NCI-H146 treated with DMSO at 0.1 percent for 48 hours (cell line): ENCODE measurements at regions not wholly inside any gene's neighbourhood (a gene's known extent, or its start where the extent isn't known, plus 50 kb on each side); places are given as distances from the start of the nearest gene placed in this dataset.

ENCODE experiments used
- DNase-seq: peaks from one replicate; lab custom pipeline; 2025; ENCODE audit not compliant: unreplicated experiment; lab: John Stamatoyannopoulos, UW

GRCh38 chr6:92827104-92827503 lies 592.3 kb downstream of the EPHA7 start:
- no peak for DNase-seq

GRCh38 chr6:92826633-92827032 lies 592.7 kb downstream of the EPHA7 start:
- no peak for DNase-seq

GRCh38 chr6:92822222-92822621 lies 597.1 kb downstream of the EPHA7 start:
- no peak for DNase-seq

- DNase-seq, result no peak
Observed at GRCh38 chr6:92820601-92821000, 598.8 kb downstream of the EPHA7 start.

GRCh38 chr6:92810913-92811312 lies 608.4 kb downstream of the EPHA7 start:
- peak; percentile 61 for DNase-seq

- DNase-seq, result no peak
Observed at GRCh38 chr6:92806254-92806653, 613.1 kb downstream of the EPHA7 start.

- DNase-seq, result no peak
Observed at GRCh38 chr6:92791403-92791802, 628.0 kb downstream of the EPHA7 start.

- DNase-seq, result no peak
Observed at GRCh38 chr6:92790381-92790780, 629.0 kb downstream of the EPHA7 start.

- no peak for DNase-seq
Observed at GRCh38 chr6:92784235-92784634, 635.1 kb downstream of the EPHA7 start.

- peak; percentile 48 for DNase-seq
Observed at GRCh38 chr6:92779746-92780145, 639.6 kb downstream of the EPHA7 start.

GRCh38 chr6:92777146-92777740 lies 642.1 kb downstream of the EPHA7 start:
- peak; percentile 61 for DNase-seq

- no peak for DNase-seq
Observed at GRCh38 chr6:92770540-92770939, 648.8 kb downstream of the EPHA7 start.

- DNase-seq, result no peak
Observed at GRCh38 chr6:92767101-92767500, 652.3 kb downstream of the EPHA7 start.

- no peak for DNase-seq
Observed at GRCh38 chr6:92763680-92764079, 655.7 kb downstream of the EPHA7 start.

- no peak for DNase-seq
Observed at GRCh38 chr6:92763274-92763584, 656.1 kb downstream of the EPHA7 start.

GRCh38 chr6:92762443-92763273 lies 656.7 kb downstream of the EPHA7 start:
- no peak for DNase-seq

GRCh38 chr6:92759178-92759577 lies 660.2 kb downstream of the EPHA7 start:
- DNase-seq, result no peak

GRCh38 chr6:92757925-92758324 lies 661.4 kb downstream of the EPHA7 start:
- no peak for DNase-seq

- no peak for DNase-seq
Observed at GRCh38 chr6:92756912-92757311, 662.4 kb downstream of the EPHA7 start.

GRCh38 chr6:92753956-92754355 lies 665.4 kb downstream of the EPHA7 start:
- no peak for DNase-seq

GRCh38 chr6:92752114-92752513 lies 667.2 kb downstream of the EPHA7 start:
- DNase-seq, result no peak

GRCh38 chr6:92748131-92748530 lies 671.2 kb downstream of the EPHA7 start:
- DNase-seq, result no peak

- DNase-seq, result no peak
Observed at GRCh38 chr6:92737983-92738382, 681.4 kb downstream of the EPHA7 start.
